ENCODE measurements at regions not wholly inside any gene's neighbourhood (a gene's known extent, or its start where the extent isn't known, plus 50 kb on each side); places are given as distances from the start of the nearest gene placed in this dataset.

GRCh38 chr2:166673986-166674385 lies 179.9 kb upstream of the SCN7A start (continued):
- TF ChIP-seq REST (IDR thresholded peaks at IDR 0.05; ENCODE audit: low read depth) (no peak), CBX3 (IDR thresholded peaks at IDR 0.05; ENCODE audit: low read depth) (no peak), RAD21 (IDR thresholded peaks at IDR 0.05; ENCODE audit: low read depth) (no peak), TCF7L2 (IDR thresholded peaks at IDR 0.05; ENCODE audit: borderline replicate concordance, extremely low read depth, insufficient read depth, insufficient read length) (no peak), EZH2phosphoT487 (IDR thresholded peaks at IDR 0.05; ENCODE audit: borderline replicate concordance) (no peak), MAX (IDR thresholded peaks at IDR 0.05) (no peak)

GRCh38 chr2:166671801-166672200 lies 177.8 kb upstream of the SCN7A start:
- RAD21 ChIA-PET (ENCODE audit: low non-redundant PET in 1 of 2, low total read pairs in 2 of 2, uncharacterized antibody in 2 of 2, unreplicated experiment in 2 of 2), result no interaction called here
- H3K4me2 ChIP-seq (ENCODE audit: low read length), result no peak overlapping the region
- ATAC-seq, result no peak

More at GRCh38 chr2:166671801-166672200, 177.8 kb upstream of the SCN7A start:
- H3K9me2 ChIP-seq (ENCODE audit: insufficient read depth), result no peaks in the 10 kb centered on the region
- no peaks in the 10 kb centered on the region for H4K20me1 ChIP-seq (ENCODE audit: insufficient read depth)
- no TSS peak for BruUV-seq (replicated peaks)
- H3K36me3 ChIP-seq (ENCODE audit: control insufficient read depth in 1 of 2, insufficient read depth in 2 of 2, low read length in 2 of 2), result no peaks in the 10 kb centered on the region
- H3K4me3 ChIP-seq (replicated peaks in 1 of 2; ENCODE audit: low read depth in 1 of 2, low read length in 2 of 2), result no peak overlapping the region
- DNase-seq (ENCODE audit: low read depth, low spot score), result no peak
- H3K79me2 ChIP-seq (ENCODE audit: insufficient read depth, low read length), result no peaks in the 10 kb centered on the region
- H3K27ac ChIP-seq (ENCODE audit: low read depth, low read length), result no peak overlapping the region
- no peak overlapping the region for H2AFZ ChIP-seq (ENCODE audit: low read depth, low read length, poor library complexity, severe bottlenecking)
- H3K27me3 ChIP-seq (ENCODE audit: insufficient read depth, low read length), result no peaks in the 10 kb centered on the region
- H3K9ac ChIP-seq (ENCODE audit: low read length), result no peak overlapping the region
- intact Hi-C loops (cut with micrococcal nuclease), result no loop called here
- ChIA-PET CTCF (no interaction called here), POLR2A (no interaction called here)
- peaks cover 0 to 3% of the 10 kb centered on the region in 2 experiments; a peak in 1 of 4 replicates for H3K9me3 ChIP-seq (ENCODE audit: control insufficient read depth in 1 of 2, insufficient read depth in 1 of 2, low read depth in 1 of 2, low read length in 2 of 2)
- no peak for TF ChIP-seq ZNF274 (IDR thresholded peaks at IDR 0.05; ENCODE audit: low read depth, low read length)
- no peaks in the 10 kb centered on the region for H3K4me1 ChIP-seq (ENCODE audit: control insufficient read depth in 1 of 2, insufficient read depth in 2 of 2, low read length in 2 of 2)
